Ovary (tissue), 3 donors: ENCODE measurements at regions not wholly inside any gene's neighbourhood (a gene's known extent, or its start where the extent isn't known, plus 50 kb on each side); places are given as distances from the start of the nearest gene placed in this dataset.

Experiments used
- EP300 ChIP-seq: sonication (generic); formaldehyde crosslinking; IDR thresholded peaks from one replicate; pipeline ENCODE4 v1.6.1; 2017; ENCODE audit warnings: antibody characterized with exemption
- POLR2A ChIP-seq: fragments of 450-650 bp; IDR thresholded peaks from one replicate; pipeline ENCODE4 v1.6.1; 2017; ENCODE audit warnings: antibody characterized with exemption, mild to moderate bottlenecking, moderate library complexity
- TF ChIP-seq, protein P1 (sequence below), 3 donors: fragments of 450-650 bp in 2 of 3; fragments of 200-600 bp in 1 of 3; IDR thresholded peaks; one replicate each; pipeline versions ENCODE4 v1.5.1 to v1.8.0; 2016 to 2022; ENCODE audit warnings: antibody characterized with exemption in 3 of 3, mild to moderate bottlenecking in 1 of 3
- donor health status: DM: no; HTN: no; CAD: no.

DNA sequence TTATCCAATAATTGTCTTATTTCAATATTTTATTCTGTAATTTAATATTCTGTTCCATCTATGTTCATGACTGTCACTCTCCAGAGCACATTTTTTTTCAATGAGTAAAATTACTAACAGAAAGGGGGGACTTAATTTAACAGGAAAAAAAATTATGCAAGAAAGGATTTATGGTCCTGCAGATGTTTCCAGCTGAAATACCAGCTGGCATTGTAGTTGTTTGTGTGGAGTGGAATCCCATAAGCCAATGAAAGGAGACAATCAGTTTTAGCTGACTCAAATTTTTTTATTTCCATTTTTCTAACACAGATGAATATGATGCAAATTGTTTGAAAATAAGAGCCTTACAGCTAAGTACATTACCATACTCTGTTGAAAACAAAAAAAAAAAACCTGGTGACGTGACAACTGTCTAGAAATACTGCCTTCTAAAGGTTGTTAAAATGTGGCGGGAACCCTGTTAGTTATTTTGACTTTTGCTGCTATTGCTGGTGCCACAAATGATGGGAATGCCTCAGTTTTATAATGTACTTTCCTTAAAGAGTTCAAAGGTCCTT, 389.1 kb downstream of the ETS1 start:
- TF ChIP-seq, protein P1, sequence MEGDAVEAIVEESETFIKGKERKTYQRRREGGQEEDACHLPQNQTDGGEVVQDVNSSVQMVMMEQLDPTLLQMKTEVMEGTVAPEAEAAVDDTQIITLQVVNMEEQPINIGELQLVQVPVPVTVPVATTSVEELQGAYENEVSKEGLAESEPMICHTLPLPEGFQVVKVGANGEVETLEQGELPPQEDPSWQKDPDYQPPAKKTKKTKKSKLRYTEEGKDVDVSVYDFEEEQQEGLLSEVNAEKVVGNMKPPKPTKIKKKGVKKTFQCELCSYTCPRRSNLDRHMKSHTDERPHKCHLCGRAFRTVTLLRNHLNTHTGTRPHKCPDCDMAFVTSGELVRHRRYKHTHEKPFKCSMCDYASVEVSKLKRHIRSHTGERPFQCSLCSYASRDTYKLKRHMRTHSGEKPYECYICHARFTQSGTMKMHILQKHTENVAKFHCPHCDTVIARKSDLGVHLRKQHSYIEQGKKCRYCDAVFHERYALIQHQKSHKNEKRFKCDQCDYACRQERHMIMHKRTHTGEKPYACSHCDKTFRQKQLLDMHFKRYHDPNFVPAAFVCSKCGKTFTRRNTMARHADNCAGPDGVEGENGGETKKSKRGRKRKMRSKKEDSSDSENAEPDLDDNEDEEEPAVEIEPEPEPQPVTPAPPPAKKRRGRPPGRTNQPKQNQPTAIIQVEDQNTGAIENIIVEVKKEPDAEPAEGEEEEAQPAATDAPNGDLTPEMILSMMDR (IDR thresholded peaks at IDR 0.05) = no peak
- TF ChIP-seq EP300 = no peak
- TF ChIP-seq POLR2A = no peak
